NCI-H345 treated with DMSO at 0.1 percent for 48 hours (cell line): ENCODE measurements at regions not wholly inside any gene's neighbourhood (a gene's known extent, or its start where the extent isn't known, plus 50 kb on each side); places are given as distances from the start of the nearest gene placed in this dataset.

Experiments
- DNase-seq: peaks from one replicate; lab custom pipeline; 2025; ENCODE audit not compliant: unreplicated experiment; lab: John Stamatoyannopoulos, UW

DNA sequence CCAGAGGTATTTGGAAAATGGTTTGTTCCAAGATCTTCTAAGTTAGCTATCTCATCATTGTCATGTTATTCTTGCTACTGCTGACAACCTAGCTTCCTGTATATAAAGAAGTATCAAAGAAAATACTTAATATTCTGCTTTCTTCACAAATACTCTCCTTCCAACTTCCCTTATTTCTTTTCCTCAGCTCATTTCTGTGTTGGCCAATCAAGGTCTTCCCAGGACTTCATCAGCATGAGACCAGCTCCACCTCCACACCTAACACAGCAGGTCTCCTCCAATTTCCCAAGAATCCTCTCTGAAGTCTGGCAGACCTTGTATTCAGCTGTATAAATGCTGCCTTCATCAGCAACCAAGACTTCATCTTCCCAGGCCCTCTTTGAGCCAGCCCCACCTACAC lies 538.6 kb upstream of the JARID2 start:
- no peak for DNase-seq

DNA sequence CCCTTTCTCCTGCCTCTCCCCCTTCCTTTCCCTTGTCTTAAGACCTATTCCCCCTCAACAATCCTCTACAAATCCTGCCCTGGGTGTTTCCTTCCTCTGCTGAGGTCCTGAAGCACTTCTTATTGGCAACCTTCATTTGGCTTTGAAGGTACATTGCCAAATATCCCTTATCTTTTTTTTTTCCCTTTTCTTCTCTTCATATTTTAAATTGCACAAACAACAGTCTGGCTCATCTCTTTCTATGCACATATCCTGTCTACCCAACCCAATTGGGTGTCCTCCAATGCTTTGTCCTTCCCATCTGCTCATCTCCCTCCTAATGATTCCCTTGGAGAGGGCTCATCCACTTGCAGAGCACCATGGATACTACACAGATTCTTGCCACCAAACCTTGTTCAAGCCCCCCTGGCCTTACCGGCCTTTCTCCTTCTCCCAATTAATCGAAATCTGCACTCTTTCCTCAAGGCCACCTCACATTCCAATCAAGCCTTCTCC lies 537.9 kb upstream of the JARID2 start:
- DNase-seq = no peak

DNA sequence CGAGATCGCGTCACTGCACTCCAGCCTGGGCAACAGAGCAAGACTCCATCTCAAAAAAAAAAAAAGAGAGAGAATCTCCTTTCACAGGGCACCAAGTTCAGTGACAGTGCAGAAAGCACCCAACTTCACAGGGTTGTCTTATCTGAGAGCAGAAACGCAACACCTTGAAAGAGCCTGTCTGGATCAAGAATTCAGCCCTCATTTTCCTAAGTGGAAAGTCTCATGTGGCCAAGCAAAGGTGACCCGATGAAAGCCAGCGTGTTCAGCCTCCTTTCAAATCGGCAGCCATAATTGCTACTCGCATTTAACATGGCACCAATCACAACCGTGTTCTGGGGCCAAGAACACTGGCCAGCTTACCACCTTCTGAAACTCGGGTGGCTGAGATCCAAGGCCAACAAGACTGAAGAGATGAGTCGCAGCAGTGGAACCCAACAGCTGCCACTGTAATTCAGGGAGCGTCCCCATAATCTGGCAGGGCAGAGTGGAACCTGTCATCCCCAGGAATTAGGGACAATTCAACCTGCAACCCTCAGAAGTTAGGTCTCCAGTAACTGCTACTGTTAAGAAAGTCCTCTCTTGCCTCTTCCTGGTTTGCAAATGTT lies 536.7 kb upstream of the JARID2 start:
- DNase-seq = no peak

DNA sequence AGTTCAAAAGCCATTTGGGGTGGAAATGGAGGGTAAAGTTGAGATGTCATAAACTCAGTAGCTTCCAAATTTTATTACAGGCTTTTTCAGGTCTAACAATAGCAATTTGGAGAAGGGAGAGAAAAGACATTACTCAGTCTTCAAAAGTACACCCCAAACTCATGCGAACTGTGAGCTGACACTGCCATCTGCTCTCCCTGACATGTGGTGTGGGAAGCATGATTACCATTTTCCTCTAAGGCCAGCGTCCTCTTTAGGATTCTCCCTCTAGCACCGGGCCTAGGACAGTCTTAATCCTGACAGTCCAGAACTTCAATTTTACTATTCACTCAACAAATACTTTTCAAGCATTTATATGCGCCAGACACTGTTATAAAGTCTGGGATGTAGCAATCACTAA lies 536.0 kb upstream of the JARID2 start:
- no peak for DNase-seq

DNA sequence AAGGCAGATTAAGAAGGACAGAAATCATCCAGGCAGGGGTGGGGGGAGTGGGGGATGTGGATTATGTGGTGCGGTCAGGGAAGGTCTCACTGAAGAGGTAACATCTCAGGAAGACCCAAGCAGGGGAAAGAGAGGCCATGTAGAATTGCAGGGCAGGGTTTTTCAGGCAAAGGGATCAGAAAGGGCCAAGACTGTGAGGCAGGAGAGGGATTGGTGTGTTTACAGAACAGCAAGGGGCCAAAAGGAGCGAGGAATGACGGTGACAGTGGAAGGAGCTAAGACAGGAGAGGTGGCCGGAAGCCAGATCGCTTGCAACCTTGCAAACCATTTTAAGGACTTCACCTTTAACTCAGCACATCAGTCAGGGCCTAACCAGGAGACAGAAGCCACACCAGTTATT lies 535.4 kb upstream of the JARID2 start:
- no peak for DNase-seq

DNA sequence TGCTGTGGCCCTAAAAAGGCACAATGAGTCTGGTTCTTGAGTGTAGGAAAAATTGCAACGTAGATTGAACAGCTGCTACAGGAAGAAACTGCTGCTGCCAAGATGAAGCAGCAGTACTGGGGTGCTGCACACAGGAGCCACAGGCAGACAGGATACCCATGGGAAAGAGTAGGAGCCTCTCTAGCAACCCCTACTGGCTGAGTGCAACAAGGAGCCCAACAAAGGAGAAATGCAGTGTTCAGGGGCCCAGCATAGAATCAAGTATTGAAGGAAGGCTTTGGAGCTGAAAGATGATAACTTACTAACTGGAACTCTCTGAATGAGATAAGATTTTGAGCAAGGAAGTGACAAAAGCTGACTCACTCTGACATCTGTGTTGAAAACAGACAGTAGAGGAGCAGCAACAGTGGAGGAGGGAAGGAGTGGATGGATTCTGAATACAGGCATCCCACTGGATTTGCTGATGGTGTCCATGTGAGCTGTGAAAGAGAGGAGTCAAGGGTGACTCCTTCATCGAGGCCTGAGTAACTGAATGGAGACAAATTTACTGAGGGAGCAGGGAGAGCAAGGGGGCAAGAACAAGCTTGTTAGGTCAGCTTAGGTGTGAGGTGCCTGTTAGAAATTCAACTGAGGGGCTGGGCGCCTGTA lies 534.7 kb upstream of the JARID2 start:
- no peak for DNase-seq

DNA sequence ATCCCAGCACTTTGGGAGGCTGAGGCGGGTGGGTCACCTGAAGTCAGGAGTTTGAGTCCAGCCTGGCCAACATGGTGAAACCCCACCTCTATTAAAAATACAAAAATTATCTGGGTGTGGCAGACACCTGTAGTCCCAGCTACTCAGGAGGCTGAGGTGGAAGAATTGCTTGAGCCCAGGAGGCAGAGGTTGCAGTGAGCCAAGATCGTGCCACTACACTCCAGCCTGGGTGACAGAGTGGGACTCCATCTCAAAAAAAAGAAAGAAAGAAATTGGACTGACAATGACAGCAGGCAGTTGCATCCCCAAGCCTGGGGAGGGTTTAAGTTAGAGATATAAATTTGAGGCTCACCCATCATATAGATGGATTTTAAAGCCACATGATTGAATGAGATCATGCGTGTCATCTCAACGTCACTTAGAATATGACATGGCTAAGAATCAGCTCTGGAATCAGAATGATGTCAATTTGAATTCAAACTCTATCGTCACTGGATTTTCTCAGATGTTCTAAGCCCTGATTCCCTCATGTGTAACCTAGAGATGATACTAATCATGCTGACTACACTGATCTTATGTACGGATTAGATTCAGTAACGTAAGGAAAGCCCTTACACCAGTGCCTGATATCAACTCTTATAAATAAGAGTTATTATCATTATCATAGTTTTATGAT lies 534.0 kb upstream of the JARID2 start:
- DNase-seq = no peak

DNA sequence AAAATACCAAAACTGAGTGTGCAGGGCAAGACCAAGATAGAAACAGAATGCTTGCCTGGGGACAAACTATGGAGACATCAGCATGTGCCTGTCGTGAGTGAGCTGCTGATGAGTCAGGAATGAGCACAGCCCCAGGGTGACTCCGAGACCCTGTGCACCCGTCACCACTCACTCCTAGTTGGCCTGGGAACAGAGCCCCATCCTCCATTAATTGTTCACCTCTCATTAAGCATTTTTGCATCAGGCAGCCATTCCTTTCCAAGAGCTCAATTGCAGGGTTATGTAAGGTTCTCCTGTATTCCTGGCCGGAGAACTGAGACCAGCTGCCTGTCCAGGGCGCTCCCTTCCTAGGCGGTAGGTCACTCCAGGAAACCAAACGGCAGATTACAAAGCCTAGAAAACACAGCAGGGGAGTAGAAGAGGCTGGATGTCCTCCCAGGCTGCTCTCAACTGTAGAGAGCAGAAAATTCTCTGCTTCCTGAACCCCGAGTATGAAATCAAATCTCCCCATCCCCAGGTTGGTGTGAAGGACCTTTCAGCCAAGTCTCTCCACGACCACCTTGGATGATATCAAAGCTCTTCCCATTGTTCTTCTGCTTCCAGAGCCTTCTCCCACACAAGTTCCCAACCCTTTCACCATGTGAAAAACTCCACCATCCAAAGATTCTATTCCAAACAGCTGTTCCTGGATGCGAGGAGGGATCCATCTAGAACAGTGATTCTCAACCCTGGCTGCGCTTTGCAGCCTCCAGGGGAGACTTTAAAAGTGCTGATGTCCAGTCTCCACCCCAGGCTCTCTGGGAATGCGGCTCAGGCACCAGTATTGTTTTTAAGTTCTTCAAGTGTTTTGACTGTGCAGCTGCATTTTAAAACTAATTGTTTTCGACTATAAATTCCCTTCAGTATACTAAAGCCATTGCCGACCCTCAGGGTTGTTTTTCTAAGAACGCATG lies 532.6 kb upstream of the JARID2 start:
- DNase-seq = no peak

DNA sequence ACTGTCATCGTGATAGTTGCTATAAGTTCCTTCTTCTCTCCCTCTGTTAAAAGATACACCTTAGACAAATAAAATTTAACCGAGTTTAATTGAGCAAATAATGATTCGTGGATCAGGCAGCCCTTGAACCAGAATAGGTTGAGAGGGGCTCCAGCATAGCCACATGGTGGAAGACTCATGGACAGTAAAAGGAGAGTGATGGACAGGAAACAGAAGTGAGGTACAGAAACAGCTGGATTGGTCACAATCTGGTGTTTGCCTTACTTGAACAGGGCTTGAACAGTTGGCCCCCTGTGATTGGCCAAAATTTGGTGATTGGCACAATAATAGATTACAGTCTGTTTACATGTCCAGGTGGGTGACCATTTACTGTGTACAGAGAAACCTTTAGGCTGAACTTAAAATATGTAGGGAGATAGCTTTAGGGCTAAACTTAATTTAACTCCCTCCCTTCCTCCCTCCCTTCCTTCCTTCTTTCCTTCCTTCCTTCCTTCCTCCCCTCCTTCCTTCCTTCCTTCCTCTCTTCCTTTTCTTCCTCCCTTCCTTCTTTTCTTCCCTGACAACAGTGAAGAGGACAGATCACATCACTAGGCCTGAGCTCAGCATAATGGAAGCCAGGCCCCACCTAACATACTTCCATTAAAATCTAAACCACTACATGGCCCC lies 531.8 kb upstream of the JARID2 start:
- no peak for DNase-seq

DNA sequence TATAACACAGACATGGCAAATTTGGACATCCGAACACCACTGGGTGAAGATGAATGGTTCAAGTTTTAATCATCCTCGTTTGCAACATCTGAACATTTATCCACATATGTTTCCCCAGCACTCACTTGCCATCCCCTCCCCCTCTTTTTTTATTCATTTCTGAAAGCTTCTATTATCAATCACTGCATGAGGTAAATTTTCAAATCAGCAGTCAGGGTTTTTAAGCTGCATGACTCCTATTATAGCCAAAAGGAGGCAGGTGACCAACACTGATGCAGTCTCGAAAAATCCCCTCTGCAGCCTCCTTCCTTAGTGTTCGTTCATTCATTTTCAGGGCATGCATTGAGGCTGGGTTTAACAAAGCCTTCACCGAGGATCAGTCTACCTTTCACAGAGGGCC lies 530.8 kb upstream of the JARID2 start:
- no peak for DNase-seq

DNA sequence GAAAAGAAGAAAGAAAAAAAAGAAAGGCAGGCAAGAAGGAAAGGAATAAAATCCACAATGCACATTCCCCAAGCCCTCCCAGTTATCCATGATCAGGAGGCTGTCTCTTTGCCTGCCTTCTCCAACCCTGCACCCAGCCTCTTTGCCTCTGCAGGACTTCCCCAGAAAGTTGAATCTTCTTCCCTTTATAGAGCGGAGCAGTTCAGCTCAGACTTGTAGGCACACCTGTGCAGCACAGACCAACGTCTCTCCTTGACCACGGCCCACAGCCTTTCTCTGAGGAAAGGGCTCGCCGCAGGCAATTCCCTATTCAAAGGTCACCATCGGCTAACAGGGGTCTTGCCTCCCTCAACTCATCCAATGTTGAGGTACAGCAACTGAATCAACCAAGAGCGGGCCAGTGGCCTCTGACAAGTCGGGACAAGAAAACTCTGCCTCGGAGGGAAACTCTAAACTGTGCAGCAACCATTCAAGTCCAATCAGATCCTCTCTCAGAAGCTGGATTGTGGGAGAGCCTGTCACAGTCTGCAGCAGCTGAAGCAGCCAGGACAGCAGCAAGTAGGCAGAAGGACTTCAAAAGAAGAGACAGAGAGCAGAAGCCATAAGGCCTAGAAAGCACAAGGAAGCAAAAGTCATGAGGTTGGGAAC lies 529.2 kb upstream of the JARID2 start:
- no peak for DNase-seq

DNA sequence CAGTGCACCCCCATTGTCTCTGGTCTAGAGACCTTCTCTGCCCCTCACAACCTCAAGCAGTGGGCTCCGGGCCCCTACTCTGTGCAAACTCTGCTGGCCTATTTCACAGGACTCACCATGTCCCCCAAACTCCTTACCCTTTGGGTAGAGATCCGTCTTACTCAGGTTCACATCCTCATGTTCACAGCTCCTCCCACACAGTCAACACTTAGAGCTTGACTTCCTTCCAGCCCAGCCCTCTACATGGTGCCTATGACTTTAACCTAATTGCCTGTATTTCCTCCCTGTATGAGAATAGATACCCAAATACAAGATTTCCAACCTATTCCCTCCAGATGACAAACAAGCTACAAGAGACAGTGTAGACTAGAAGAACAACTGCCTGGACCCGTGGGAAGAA lies 528.6 kb upstream of the JARID2 start:
- no peak for DNase-seq

DNA sequence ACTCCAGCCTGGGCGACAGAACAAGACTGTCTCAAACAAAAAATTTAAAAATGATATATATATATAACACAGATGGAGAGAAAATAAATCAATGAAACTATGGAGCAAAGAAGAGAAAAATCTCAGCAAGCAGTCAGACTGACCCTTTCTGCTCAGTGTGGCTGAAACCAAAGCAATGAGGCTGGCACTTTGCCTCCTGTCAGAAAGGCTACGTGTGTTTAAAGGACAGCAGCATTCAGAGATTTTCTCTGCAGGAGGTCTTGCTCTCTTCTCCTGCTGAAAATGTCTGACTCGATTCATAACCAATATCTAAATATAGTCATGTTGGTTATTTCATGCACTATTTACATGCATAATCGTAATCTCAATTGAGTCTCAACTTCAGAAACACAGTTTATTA lies 527.0 kb upstream of the JARID2 start:
- DNase-seq = no peak

DNA sequence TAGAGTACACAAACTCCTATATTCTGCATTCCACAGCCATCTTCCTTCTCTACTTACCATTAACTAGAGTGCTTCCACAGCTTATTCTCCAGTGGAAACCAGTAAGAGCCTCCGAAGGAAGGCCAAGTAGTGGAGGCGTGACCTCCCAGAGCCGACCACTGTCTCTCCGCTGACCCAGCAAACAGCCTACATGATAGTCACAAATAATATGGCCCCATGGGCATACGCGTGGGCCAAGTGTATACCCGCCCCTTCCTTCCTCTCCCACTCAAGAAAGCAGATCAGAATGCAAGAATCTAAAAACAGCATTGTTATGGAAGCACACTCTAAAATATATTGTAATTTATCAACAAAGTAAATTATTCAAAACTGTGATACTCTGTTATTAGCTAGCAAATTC lies 526.6 kb upstream of the JARID2 start:
- DNase-seq = no peak

DNA sequence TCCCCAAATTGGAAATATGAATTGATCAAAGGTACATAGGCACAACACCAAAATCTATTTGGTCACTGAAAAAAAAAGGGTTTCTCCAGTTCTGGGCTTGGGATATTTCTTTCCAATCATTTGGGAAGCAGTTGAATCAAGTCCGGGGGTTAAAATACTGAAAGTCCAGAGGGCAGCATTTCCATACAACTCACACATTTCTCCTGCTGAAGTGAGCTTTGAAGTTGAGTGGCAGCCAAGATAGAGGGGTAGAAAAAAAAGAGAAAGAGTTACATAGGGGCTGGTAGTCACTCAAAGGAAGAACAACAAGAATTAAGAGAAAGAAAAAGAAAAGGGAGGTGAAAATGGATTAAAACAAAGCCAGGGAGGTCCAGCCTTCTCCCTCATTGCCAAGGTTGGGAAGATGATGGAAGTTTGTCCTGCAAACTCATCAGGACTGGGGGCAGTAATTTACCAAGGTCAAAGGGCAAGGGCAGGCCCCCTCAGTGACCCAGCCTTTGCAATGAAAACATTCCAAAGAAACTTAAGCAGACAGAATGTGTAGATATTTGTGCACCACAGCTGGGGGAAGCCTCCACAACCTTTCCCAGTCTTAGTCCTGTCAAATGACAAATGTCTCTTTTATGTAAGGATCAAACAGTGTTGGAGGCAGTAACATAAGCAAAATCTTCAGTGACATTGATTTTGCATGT lies 525.3 kb upstream of the JARID2 start:
- DNase-seq = no peak

DNA sequence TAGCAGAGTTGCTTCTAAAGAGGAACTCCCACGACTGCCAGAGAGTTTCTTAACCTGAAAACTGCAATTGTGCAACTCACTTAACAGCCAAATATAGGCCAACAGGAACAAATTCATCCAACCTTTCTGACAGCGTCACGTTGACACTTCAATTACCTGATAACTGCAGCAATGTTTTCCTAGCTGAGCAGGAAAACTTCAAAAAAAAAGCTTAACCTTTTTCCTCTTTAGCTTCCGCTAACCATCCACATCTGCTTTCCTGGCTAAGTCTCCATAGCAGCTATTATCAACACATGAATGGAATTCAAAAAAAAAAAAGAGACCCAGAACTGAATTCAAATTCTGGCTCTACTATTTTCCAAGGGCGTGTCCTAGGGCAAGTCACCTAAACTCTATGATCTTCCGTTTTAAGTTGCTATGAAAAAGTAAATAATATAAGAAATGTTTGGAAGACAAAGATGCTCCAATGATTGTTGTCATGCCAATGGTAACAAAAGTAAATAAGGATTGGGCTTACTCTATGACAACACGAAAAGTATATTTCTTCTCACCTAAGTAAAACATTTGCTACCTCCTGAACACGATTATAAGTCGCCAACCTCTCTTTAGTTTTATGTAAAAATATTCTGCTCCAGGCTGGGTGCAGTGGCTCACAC lies 524.6 kb upstream of the JARID2 start:
- no peak for DNase-seq

DNA sequence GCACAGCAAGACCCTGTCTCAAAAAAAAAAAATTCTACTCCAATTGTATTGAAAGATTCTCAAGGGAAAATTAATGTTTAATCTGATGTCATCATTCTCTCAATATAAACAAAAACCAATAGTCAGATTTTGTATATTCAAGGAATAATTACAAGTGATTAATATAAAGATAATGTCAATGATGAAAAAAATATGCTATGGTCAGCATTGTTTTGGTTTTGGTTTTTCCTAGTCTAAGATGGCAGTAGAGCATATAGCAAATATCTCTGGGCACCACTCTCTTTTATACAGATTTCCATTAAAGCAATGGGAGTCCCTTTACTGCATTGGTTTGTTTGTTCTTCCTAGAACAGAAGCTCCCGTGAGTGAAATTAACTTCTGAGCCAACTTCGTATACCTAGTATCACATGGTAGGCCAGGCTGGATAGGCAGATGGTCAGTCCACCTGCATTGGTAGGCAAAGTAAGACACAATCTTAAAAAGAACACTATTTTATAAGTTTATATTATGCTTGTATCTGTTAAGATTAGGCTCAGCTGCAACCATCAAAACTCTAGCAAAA lies 523.8 kb upstream of the JARID2 start:
- DNase-seq = no peak

DNA sequence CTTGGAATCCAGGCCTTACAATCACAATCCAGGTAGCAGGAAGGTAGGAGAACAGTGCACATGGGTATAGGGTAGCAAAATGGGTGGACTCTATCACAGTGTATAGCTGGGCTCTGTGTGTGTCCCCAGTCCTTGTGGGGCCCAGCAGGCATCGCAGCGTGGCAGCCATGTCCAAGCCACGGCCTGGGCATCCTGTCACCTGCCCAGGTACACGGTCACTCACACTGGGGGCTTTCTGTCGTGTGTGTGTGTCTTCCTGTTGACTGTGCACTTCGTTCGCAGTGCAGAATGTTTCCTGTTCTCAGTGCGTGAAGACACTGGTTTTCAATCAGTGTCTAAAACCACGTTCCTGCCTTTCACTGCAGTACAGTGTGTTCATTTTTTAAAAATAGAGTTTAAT lies 523.2 kb upstream of the JARID2 start:
- DNase-seq = no peak

DNA sequence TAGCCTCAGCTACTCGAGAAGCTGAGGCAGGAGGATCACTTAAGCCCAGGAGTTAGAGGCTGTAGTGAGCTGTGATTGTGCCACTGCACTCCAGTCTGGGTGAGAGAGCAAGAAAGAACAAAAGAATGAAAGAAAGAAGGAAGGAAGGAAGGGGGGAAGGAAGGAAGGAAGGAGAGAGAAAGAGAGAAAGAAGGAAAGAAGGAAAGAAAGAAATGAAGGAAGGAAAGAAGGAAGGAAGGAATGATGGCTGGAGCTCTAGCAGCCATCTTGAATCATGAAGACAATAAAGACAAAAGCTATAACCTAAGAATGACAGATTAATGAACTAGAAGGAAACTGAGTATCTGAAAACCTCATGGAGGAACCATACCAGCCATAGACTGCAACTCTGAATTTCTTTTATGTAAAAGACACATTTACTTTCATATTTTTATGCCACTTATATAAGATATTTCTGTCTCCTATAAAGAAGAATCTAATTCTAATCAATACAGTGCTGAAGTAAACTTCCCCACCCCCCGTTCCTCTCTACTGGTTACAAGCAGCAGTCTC lies 522.3 kb upstream of the JARID2 start:
- no peak for DNase-seq
